ACHN (cell line): ENCODE measurements at regions not wholly inside any gene's neighbourhood (a gene's known extent, or its start where the extent isn't known, plus 50 kb on each side); places are given as distances from the start of the nearest gene placed in this dataset.

ENCODE experiments used
- DNase-seq: peaks from one replicate; pipeline ENCODE4 v3.0.0-alpha.2; 2015
- in situ Hi-C: cut with HindIII; loops from 2 replicates; pipeline ENCODE4 v1.10.0; 2017; ENCODE audit warnings: low sequenced_read_pairs, low pct_ligation_motif_present, low pct_unique_long_range_greater_than_20kb

DNA sequence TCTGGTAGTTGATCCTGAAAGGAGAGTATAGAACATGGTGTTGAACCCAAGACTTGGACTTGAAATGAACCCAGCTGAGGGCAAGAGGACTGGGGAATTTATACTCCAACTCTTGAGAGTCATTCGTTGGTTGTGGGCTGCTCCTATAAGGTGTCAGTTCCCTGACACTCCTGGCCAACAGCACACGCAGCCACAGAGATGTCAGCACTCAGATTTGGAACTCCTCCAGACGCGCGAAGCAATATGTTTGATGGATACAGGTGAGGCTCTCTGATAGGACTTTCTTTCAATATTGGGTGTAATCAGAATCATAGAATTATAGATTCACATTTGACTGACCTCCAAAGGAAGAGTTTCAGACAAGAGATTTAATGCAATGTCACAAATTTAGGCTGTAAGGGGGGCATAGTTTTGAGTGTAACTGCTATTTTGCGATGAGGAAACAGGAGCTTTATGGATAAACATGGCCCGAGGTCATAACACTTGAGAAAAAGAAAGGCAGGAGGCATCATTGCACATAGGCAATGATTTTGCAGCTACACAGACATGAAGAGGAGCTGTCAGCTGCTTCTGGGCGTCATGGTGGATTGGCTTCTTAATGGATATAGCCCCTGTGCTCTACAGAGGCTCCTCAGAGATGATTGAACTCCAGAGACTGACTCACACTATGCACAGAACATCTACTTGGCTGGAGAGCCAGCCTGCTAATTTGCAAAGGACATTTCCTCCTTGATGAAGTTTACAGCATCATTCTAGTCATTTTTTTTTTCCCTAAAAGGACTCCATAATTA, 569.2 kb upstream of the RGMA start:
- in situ Hi-C loops, result no loop called here
- DNase-seq, result no peak

DNA sequence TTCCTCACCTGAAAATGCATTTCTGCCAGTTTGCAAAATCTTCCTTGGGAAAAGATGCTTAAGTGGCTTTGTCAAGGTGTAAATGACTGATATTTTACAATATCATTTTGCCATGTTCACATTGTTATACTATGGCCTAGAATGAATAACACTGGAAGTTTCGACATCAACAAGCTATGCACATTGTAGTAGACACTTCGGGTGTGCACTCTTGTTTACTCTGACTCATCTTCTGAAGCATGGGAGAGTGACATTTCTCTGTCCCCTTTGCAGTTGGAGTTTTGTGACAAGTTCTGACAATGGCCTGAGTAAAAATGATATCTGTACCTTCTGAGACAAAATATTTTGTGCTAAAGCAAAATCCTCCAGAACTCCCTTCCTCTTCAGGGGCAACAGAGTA, 567.0 kb upstream of the RGMA start:
- no peak for DNase-seq
- in situ Hi-C loops, result no loop called here

DNA sequence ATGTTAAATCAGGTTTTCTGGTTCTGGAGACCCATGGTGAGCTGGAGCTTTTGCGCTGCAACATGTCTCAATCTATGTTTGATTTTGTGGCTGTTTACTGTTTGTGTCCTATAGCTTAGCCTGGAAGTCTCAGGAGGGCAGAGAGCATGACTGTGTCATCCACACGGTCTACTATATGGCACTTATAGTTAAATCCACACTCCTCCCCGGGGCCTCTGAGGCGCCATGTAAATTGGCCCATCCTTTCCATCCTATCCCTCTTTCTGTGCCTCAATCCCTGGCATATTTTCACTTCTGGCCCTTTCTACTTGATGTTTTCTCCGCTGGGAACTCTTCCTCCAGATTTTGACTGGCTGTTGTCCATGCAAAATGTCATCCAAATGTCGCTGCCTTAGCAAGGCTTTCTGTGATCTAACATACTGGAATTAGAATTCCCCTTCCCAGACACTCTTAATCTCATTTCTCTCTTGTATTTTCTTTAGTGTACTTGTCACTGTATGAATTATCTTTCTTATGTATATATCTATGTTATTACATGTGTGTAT, 560.8 kb upstream of the RGMA start:
- in situ Hi-C loops, result no loop called here
- no peak for DNase-seq

DNA sequence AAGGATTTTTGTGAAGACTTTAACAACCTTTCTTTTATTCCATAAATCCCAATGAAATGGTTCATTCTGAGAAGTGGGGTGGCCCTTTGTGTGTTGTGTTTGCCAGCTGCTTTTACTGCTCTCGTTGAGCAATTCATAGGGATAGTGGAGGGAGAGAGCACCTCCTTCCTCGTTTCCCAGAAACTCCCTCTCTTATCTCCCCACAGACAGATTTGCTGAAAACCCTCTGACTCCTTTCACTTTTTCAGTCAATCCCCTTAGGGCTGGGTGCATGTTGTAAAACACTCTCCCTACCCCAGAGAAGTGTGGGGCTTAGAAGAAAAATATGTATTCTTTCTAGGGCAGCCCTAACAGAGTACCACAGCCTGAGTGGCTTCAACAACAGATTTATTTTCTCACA, 557.2 kb upstream of the RGMA start:
- no peak for DNase-seq
- in situ Hi-C loops, result no loop called here

DNA sequence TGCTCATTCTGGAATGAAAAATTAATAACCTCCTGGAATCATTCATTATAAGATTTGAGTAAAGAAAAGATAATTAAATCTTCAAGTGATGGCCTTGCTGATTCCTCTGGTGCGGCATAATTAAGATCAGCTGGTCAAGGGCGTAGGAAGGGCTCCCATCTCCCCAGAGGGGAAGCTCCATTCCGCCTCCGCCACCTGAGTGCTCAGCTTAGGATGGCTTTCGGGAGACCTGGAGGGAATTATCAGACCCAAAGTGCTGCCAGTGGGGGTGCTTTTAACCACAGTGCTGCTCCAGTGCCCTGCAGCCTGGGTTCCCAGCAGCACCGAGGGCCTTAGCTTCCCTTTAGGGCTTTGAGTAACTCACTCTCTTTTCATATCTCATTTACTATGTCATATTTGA, 556.6 kb upstream of the RGMA start:
- in situ Hi-C loops, result no loop called here
- no peak for DNase-seq

DNA sequence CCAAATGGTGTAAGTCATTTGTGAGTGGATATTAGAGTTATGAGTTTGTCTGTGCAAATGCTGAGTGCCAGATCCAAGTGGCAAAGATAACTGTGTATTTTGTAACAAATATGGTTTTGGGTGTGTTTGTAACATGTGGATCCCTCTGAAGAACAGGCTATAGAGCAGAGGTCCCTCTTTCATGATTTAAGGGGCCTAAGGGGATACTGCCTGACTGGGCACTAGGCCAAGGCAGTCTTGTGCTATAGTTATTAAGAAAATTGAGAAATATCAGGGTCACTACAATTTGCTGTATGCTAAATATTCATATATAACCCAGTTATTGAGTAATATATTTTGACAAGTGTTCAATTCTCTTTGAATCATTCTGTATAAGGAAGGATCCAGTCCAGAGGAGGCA, 555.6 kb upstream of the RGMA start:
- no peak for DNase-seq
- in situ Hi-C loops, result no loop called here

DNA sequence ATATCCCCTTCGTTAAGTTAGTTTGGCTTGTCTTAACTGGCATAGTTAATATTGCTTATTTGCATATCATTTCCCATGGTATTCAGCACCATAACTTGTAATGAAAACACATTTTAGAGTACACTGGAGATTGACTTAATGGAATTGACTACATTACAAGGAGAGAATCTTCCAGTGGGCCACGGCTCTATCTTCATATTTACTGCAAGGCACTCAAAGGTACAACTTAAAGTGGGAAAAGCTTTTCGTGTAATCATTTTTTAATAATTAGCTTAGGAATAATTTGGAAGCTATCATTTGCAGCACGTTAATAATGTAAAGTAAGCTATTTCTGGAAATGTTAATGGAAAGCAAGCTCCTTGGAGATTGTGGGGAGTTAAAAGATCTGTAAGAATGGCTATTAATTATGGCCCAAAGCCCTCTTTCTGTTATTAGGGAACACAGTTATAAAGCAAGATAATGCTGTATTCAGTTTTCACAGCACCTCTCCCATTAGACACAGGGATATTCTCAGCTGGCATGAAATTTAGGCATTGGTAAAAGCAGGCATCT, 551.5 kb upstream of the RGMA start:
- DNase-seq, result no peak

DNA sequence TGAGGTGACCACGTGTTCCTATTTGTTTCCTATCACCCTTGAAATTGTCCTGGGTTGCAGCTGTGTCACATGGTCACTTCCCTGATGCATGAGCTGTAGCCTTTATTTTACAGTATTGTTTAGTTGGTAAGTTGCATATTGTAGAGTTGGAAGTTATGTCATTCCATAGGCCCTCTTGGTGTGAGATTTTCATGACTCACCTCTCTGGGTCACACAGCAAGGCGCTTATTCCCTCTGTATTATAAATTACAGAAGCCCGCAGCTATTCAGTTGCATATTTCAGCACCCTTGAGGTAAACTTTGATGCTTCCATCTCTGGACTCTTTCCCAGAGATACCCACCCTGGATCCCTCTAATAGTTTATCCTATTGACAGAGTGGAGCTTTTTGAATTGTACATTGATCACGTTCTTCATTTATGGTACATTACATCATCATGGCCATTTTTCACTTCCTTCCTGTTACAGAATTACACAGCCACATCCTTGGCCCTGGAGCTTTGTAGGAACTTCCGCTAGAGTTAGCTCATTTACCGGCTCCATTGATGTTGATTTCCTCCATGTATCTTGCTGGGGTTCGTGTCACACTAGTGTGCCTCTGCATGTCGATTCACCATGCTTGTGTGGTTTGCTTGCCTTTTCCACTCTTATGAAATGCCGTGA, 543.1 kb upstream of the RGMA start:
- no peak for DNase-seq

More for the DNA sequence above, 551.5 kb upstream of the RGMA start:
- in situ Hi-C loops, result no loop called here

DNA sequence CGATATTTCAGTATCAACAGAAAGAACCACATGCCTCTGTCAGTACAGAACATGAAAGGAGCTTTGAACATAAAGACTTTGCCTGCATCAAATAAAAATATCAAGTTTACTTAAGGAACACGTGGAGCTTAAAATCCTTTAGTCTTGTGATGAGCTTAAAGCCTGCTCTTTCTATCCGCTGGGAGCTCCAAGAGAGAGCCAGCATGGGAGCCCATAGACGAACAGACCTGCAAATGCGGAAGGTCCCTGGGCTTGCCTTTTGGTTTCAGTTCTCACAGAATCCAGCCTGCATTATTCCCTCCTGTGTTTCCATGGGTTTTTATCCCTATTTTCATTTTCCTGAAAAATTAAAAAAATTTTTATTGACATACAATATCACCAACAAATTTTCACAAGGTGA, 530.6 kb upstream of the RGMA start:
- DNase-seq, result no peak
- in situ Hi-C loops, result no loop called here

More for the DNA sequence above, 543.1 kb upstream of the RGMA start:
- in situ Hi-C loops, result no loop called here

DNA sequence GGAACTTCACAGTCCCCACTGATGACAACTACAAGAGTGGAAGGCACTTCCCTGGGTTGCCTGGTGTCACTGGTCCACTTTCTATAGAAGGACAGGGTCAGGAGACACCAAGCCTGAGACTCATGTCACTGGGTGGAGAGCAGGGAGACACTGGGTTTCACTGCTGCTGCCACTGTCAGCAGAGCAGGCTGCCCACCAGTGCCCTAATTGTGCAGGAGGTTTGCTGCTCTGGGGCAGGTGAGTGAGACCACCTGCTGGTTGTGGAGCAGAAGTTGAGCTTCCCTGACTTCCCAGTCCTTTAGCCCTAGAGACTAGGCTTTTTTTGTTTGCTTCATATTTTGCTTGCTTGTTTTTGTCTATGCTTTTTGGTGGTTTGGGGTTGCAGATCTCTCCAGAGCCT, 528.4 kb upstream of the RGMA start:
- no peak for DNase-seq
- in situ Hi-C loops, result no loop called here

DNA sequence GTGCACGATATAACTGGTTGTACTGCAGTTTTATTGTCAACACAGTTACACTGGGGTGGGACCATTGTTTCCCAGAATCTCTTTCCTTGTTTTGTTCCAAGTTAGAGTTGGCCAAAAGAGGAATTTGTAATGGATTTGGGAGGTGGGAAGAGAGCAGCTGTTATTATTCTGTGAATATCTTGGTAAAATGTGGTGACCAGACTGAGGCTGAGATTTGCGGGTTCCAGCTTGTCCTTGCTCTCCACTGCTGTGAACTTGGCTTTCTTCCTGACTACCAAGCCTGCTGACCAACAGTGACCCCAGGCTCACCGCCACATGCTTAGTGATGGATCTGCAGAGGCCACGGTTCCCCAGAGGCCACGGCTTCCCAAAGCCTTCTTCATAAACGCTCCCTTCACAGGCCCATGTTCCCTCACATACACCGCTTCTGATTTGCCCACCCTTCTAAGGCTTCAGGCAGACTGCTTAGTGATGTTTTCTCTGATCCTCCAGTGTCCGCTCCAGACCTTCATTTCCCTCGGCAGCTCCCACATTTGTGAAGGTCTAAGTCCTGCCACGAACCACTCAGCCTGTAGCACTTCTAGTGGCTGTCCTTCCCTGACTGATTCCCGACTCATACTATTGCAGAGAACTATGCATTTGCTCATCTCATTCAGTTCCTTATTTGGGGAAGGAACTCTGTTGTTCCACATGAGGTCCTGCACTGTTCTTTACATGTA, 525.5 kb upstream of the RGMA start:
- no peak for DNase-seq
- in situ Hi-C loops, result no loop called here

DNA sequence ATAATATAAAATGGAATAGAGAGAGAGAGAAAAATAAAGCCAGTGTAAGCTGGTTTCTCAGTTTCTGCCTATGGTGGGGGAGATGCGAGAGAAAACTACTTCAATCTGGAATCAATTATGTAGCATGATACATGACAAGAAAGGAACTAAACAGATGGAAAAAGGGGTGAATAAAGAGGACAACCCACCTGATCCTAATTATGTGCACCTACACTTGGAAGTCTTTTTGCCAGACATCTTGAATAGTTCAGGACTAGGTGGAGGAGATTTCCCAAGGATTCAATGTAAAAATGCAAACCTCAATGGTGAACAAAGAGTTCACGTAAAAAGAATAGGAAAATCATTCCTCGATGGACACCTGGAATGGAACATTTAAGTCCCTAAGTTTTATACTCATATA, 524.4 kb upstream of the RGMA start:
- no peak for DNase-seq
- in situ Hi-C loops, result no loop called here

DNA sequence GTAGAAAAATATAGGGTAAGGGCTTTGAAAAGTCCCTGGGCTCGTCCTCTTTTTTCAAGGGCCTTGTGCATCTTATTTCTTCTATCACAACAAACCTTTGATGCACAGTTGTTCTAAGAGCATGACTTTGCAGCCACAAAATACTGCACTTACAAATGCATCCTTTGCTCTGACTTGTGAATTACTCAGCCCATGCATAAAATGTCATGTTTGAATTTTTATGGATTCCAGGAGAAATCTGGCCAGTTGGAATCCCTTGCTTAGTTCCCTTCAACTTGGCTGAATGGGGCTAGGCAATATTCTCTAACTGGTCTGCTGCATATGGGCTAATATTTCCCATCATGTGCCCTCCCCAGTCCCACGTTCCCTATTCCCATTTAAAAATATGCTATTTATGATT, 523.9 kb upstream of the RGMA start:
- in situ Hi-C loops, result no loop called here

DNA sequence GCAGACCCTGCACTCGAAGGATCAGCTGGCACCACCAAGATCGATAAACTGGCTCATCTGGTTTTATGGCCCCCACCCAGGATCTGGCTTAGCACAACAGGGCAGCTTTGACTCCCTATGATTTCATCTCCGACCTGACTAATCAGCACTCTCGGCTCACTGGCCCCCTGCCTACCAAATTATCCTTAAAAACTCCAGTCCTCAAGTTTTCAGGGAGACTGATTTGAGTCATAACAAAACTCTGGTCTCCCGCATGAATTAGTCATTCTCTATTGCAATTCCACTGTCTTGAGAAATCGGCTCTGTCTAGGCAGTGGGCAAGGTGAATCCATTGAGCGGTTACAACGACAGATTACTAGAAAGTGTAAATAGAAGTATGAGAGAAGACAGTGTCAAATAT, 521.9 kb upstream of the RGMA start:
- no peak for DNase-seq
- in situ Hi-C loops, result no loop called here

More for the DNA sequence above, 523.9 kb upstream of the RGMA start:
- DNase-seq, result no peak

DNA sequence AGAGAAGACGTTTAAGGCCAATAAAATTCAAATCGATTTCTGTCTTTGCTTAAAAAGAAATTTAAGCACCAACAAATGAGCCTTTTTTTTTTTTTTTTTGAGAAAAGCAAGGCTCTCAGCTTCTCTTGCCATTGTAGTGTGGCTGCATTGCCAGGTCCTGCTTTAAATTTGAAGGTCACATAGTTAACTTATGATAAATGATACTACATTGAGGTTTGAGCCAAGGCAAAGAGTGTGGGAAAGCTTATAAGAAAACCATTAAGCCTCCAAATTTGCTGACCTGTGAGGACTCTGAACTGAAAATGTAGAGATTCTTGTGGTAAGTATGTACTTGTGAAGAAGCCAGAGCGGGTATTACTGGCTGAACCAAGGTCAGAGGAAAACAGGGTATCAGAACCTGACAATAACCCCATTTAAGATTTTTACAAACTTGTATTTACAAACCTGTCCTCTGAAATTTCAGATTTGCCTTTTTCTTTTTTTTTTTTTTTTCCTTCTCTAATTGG, 519.7 kb upstream of the RGMA start:
- in situ Hi-C loops, result no loop called here
- DNase-seq, result no peak

DNA sequence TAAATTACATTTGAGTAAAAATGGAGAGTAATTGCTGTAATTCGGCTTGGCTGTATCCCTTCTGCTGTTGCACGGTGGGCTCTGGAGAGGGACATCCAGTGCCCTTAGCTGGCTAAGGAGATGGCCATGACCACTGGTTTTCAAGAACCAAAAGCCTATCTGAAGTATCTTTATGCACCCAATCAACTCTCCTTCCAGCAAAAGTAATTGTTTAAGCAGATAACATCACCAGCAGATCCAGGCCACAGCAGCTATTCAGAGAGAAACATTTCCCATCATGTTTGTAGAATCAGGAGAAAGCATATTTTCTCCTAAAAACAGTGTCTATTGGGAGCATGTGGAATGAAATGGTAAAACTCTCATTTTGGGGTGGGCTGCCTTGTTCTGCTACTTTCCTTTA, 514.5 kb upstream of the RGMA start:
- in situ Hi-C loops, result no loop called here
- no peak for DNase-seq

DNA sequence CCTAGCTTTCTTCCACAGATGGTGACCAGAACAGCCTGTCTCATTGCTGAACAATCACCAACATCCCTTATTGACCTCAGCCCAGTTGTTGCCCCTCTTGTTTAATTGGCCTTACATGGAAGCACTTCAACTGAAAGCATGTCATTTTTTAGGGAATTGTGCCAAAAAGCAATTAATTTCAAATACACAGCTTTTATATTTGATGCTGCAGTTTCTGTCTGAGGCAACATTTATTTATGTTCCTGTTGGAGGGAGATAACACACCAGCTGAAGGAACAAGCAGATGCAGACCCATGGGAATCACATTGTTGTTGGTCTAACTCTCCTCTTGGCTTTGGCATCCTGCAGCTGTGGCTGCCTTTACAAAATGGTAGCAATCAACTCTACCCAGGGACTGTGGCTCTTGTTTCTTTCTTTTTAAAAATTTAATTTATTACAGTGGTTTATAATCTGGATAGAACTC, 498.1 kb upstream of the RGMA start:
- no peak for DNase-seq
- in situ Hi-C loops, result no loop called here

DNA sequence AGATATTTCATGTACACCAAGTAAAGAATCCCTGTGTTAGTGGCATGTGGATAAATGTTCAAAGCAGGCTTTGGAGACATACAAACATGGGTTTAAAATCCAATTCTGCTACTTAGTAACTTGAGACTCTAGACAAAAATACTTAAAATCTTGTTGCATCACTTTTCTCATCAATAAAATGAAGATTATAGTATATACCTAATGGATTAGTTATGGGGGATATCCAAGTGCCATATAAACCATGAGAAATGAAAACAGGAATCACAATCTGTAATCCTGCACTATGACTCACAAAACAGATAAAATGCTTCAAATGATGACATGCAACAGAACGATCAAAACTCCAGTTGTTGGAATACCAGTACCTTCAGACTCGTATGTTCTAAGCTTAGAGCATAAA, 496.0 kb upstream of the RGMA start:
- in situ Hi-C loops, result no loop called here
- no peak for DNase-seq

DNA sequence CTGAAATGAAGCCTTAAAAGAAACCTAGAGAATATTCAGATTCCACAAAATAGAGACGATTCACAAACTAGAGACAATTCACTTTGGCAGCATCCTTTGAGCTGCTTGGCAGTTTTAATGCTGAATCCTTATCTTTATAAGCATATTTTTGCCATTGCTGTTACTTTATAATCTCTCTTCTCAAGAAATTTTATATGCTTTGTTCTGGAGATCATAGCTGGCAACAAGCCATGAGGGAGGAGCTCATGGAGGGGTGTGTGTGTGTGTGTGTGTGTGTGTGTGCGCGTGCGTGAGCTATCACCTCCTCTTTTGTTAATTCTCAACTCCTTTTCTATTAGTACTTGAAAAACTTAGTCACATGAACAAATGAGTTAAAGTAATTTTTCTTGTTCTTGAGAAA, 495.0 kb upstream of the RGMA start:
- in situ Hi-C loops, result no loop called here
- DNase-seq, result no peak
